GM12892 (cell line): ENCODE measurements at regions not wholly inside any gene's neighbourhood (a gene's known extent, or its start where the extent isn't known, plus 50 kb on each side); places are given as distances from the start of the nearest gene placed in this dataset.

Experiments used
- POLR2A ChIP-seq: IDR thresholded peaks from 2 replicates; pipeline ENCODE4 v1.6.1; 2011; ENCODE audit warnings: low read depth, low read length, control low read depth
- POLR2AphosphoS5 ChIP-seq: IDR thresholded peaks from 2 replicates; pipeline ENCODE4 v1.6.1; 2011; ENCODE audit warnings: low read depth, low read length, control low read depth
- TAF1 ChIP-seq: IDR thresholded peaks from 2 replicates; pipeline ENCODE4 v1.6.1; 2011; ENCODE audit warnings: low read depth, mild to moderate bottlenecking, control low read depth, low read length, borderline replicate concordance

DNA sequence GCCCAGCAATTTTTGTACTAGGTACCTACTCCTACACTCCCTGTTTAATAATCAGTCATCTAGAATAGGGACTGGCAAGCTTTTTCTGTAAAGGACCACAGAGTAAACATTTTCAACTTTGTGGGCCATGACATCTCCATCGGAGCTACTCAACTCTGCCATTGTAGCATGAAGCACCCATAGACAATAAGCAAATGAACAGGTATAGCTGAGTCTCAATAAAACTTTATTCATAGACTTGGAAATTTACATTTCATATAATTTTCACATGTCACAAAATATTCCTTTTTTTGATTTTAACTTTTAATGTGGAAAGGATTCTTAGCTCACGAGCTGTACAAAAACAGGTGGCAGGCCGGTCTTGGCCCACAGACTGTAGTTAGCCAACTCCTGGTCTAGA, 345.8 kb downstream of the SOX9 start:
- TF ChIP-seq POLR2AphosphoS5: no peak
- no peak for TF ChIP-seq POLR2A
- TF ChIP-seq TAF1: no peak
